Motor neuron (in vitro differentiated cells): ENCODE measurements at regions not wholly inside any gene's neighbourhood (a gene's known extent, or its start where the extent isn't known, plus 50 kb on each side); places are given as distances from the start of the nearest gene placed in this dataset.
"Not testable (repeated sequence)": the region's sequence is repeated elsewhere in the genome, so short reads cannot be mapped to it uniquely, and the experiment has no call there.

Experiments used
- ATAC-seq, 8 experiments: fragments of 200-7000 bp; cut with Tn5 transposase; replicated peaks in 6 of 8; 2 replicates each; pipeline ENCODE4 v1.8.0; 2021; ENCODE audit warnings: mild to moderate bottlenecking in 8 of 8, moderate library complexity in 8 of 8
- H3K27ac ChIP-seq, 2 donors: fragments of 250-450 bp; sonication (Bioruptor Pico); 2 replicates each; pipeline ENCODE4 v1.9.0; 2021; ENCODE audit warnings: antibody characterized with exemption in 2 of 2, mild to moderate bottlenecking in 2 of 2, moderate library complexity in 1 of 2
- H3K4me1 ChIP-seq, 2 donors: fragments of 250-450 bp; sonication (Bioruptor Pico); replicated peaks in 1 of 2; 2 replicates each; pipeline ENCODE4 v1.6.1; 2021; ENCODE audit warnings: antibody characterized with exemption in 2 of 2, mild to moderate bottlenecking in 2 of 2, moderate library complexity in 1 of 2
- H3K4me3 ChIP-seq, 5 donors: fragments of 250-450 bp; sonication (Bioruptor Pico); 2 replicates each; pipeline ENCODE4 v1.9.0; 2021; ENCODE audit warnings: antibody characterized with exemption in 5 of 5, mild to moderate bottlenecking in 5 of 5, moderate library complexity in 4 of 5
- WGBS, 10 experiments: fragments of 450-650 bp; shearing (Covaris generic); methylation state at CpG; one replicate each; pipeline ENCODE4 v1.0.0; 2022; 5-methylcytosine and 5-hydroxymethylcytosine counted together
- in situ Hi-C, 9 experiments: fragments of 400-800 bp; cut with MboI; loops; one replicate each; pipeline ENCODE4 v1.15.0; 2021; ENCODE audit warnings: low sequenced_read_pairs in 9 of 9, low pct_unique_long_range_greater_than_20kb in 2 of 9; ENCODE audit not compliant: unreplicated experiment in 9 of 9

DNA sequence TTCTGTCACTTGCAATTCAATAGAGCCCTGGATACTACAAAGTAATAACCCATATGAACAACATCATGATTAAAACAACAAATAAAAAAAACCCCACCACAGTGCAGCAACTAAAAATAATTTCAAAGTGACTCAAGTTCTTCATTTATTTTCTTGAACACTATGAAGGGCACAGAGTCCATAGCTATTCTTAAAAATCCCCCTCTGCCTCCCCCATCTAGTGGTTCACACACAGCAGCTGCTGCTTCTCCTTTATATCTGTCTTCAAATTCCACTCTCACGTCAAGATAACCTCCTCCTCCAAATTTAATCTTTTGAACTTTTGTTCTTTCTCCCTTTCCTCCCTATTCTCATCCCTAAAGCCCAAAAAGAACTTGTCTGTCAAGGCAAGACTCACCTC is 591.3 kb downstream of the ZEB2 start:
- Histone ChIP-seq H3K4me3 (no peak overlapping the region), H3K4me1 (no peaks in the 10 kb centered on the region), H3K27ac (no peak overlapping the region)
- in situ Hi-C loops = no loop called here
- WGBS, 10 experiments = 0 to 100% (median 58%) methylated on average over 1 of the region's 1 CpG; no CpG with 5 or more reads in 2 of the 10 experiments
- ATAC-seq = no peak

DNA sequence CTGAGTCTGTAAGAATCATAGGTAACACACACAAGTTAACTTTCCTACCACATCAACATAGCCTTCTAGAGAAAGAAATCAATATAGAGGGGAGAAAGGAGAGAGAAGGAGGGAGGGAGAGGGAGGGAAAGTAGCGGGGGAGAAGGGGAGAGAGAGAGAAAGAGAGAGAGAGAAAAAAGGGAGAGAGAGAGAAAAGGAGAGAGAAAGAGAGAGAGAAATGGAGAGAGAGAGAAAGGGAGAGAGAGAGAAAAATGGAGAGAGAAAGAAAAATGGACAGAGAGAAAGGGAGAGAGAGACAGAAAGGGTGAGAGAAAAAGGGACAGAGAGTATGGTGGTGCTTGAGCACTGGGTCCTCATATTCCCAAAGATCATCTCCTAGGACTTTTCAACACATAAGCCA is 591.7 kb downstream of the ZEB2 start:
- in situ Hi-C loops = no loop called here
- 80 to 100% (median 94%) methylated on average over 1 of the region's 1 CpG; no CpG with 5 or more reads in 5 of the 10 experiments for WGBS, 10 experiments
- Histone ChIP-seq H3K4me1 (no peaks in the 10 kb centered on the region), H3K27ac (no peak overlapping the region), H3K4me3 (no peak overlapping the region)
- no peak for ATAC-seq

DNA sequence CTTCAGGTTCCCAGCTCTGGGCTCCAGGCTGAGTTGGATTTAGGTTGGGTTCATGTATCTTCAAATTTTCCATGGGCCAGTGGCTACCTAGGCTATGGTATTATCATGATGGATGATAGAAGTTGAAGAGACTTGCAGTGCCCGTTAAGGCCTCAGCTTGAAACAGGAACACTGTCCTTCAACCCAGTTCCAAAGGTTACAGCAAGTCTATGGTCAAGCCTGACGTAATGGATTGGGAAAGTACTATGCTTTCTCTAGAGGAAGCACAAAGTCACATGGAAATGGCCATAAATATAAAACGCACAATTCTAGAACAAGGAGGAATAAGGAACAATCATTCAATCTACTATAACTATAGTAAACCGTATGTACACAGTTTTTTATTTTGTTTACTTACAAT is 593.2 kb downstream of the ZEB2 start:
- ATAC-seq = no peak
- Histone ChIP-seq H3K4me1 (no peaks in the 10 kb centered on the region), H3K4me3 (no peak overlapping the region), H3K27ac (no peak overlapping the region)
- in situ Hi-C loops = no loop called here
- WGBS, 10 experiments = 78 to 100% (median 90%) methylated on average over 1 to 4 of the region's 4 CpGs; no CpG with 5 or more reads in 1 of the 10 experiments

DNA sequence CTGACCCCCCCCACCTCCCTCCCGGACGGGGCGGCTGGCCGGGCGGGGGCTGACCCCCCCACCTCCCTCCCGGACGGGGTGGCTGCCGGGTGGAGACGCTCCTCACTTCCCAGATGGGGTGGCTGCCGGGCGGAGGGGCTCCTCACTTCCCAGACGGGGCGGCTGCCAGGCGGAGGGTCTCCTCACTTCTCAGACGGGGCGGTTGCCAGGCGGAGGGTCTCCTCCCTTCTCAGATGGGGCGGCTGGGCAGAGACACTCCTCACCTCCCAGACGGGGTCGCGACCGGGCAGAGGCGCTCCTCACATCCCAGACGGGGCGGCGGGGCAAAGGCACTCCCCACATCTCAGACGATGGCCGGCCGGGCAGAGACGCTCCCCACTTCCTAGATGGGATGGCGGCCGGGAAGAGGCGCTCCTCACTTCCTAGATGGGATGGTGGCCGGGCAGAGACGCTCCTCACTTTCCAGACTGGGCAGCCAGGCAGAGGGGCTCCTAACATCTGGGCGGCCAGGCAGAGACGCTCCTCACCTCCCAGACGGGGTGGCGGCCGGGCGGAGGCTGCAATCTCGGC is 597.6 kb downstream of the ZEB2 start:
- ATAC-seq, H3K4me1 ChIP-seq, in situ Hi-C loops, H3K27ac ChIP-seq, H3K4me3 ChIP-seq: not testable (repeated sequence)
- WGBS, 10 experiments = 90 to 100% (median 100%) methylated on average over 1 to 6 of the region's 42 CpGs; no CpG with 5 or more reads in 5 of the 10 experiments

DNA sequence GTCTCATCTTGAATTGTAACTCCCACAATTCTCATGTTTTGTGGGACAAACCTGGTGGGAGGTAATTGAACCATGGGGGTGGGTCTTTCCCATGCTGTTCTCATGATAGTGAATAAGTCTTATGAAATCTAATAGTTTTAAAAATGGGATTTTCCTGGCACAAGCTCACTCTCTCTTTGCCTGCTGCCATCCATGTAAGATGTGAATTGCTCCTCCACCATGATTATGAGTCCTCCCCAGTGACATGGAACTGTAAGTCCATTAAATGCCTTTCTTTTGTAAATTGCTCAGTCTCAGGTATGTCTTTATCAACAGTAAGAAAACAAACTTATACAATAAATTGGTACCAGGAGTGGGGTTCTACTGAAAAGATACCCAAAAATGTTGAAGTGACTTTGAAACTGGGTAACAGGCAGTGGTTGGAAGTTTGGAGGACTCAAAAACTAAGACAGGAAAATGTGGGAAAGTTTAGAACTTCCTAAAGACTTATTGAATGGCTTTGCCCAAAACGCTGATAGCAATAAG is 601.4 kb downstream of the ZEB2 start:
- ATAC-seq = no peak
- H3K4me3 ChIP-seq = no peak overlapping the region
- H3K4me1 ChIP-seq = no peaks in the 10 kb centered on the region
- no peak overlapping the region for H3K27ac ChIP-seq
- in situ Hi-C loops = no loop called here
- 78 to 100% (median 100%) methylated on average over 1 of the region's 1 CpG; no CpG with 5 or more reads in 2 of the 10 experiments for WGBS, 10 experiments

DNA sequence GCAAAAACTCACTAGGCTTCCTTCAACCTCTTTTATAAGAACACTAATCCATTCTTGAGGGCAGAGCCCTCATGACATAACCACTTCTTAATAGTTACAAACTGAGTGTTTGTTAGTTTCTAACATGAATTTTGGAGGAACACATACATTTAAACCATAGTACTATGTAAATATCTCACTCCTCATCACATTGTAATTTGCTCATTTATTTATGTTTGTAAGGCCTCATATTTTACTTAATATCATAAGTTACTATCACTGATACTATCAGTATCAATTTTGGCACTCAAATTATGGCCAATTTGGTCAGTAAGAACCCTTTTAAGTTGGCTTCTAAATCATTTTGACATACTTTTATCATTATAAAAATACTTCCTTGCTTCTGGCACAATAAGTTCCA is 603.1 kb downstream of the ZEB2 start:
- Histone ChIP-seq H3K4me1 (no peaks in the 10 kb centered on the region), H3K27ac (no peak overlapping the region), H3K4me3 (no peak overlapping the region)
- in situ Hi-C loops = no loop called here
- no peak for ATAC-seq

DNA sequence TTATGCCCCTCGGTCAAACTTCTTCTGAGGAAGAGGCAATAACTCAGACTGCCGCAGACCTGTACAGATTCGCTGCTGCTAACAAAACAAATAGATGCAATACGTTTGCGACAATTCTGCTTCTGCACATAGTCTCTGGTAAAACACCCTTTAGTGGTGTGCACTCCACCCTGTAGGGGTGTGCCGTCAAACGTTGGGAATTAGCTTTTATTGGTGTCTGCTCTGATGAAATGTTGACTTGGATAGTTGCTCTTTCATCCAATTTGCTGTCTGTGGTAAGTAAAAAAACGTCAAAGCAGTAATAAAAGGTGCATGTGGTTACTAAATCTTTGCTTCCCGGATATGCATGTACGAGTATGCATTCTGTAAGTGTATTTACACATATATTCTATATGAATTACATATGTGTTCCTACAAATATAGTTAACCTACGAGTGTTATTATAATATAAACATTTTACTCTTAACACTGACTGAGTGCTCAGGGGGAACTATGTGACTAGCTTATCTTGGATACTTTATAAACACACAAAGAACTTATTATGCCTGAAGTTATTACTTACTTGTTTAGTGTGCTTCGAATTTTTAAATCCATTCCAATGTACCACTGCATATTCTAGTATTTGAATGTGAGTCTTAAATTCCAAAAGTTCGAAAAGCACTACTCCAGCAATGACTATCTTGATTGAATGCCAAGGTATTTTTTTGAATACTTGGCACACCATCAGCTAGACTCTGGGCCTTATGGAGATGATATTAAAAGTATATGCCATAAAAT is 610.2 kb downstream of the ZEB2 start:
- no peaks in the 10 kb centered on the region for H3K4me1 ChIP-seq
- no peak overlapping the region for H3K4me3 ChIP-seq
- no peak overlapping the region for H3K27ac ChIP-seq
- peak in 3 of 8 experiments; percentile 15 to 96 (median 84) for ATAC-seq
- in situ Hi-C loops = no loop called here
- WGBS, 10 experiments = 2 to 95% (median 84%) methylated on average over 2 to 10 of the region's 13 CpGs

DNA sequence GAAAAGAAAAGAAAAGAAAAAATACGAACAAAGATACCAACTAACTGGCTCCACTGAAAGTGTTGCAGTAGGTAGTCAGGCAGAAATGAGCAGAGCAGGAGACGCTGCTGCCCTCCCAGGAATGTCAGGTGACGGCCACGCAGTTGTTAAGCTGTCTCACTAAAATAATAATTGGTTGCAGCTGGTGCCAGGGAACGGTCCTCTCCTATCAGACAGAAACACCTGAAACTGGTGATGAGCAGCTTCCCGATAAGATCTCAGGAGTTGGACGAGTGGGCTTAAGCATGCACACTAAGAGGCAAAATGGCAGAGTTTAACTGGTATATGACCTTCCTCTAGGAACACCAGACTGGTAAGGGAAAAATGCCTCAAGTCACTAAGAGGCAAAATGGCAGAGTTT is 611.1 kb downstream of the ZEB2 start:
- Histone ChIP-seq H3K27ac (no peak overlapping the region), H3K4me3 (no peak overlapping the region), H3K4me1 (no peaks in the 10 kb centered on the region)
- in situ Hi-C loops = no loop called here
- 87 to 100% (median 90%) methylated on average over 2 to 6 of the region's 7 CpGs; no CpG with 5 or more reads in 2 of the 10 experiments for WGBS, 10 experiments
- no peak for ATAC-seq

DNA sequence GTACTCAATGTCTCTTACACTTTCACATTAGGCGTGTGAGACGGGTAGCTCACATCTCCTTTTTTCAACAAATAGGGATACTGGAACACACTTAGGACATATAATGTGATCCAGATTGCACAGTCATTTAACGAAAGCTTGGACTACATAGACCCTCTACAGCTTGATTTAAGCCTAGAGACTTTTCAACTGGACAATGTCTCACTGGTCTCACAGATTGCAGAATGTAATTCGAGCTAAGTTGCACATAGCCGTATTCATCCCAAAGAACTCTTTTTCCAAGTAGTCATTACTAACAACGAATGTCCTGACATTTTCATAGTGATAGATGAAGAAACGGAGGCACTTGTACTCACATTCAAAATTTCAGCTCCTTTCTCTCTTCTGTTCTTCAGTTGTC is 612.1 kb downstream of the ZEB2 start:
- in situ Hi-C loops = no loop called here
- no peaks in the 10 kb centered on the region for H3K4me1 ChIP-seq
- 50 to 100% (median 87%) methylated on average over 3 to 7 of the region's 7 CpGs for WGBS, 10 experiments
- no peak overlapping the region for H3K4me3 ChIP-seq
- H3K27ac ChIP-seq = no peak overlapping the region
- peak in 1 of 8 experiments; percentile 61 for ATAC-seq

DNA sequence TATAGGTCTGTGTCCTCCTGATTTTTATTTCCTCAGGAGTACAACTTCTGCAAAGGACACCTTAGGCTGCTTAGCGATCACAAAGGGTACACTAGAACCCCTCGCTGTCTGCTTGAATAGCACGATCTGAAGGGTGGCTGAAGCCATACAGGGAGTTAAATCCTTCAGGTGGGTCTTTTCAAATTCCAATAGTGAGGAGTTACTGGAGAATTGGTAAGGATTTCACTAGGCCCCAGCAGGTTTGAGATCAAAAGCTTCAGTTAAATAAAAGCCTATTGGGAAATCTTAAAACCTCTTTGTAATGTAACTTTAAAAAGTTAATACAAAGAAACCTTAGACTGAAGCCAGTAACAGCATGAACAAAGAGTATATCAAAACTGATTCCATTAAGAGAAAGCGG is 613.1 kb downstream of the ZEB2 start:
- no peaks in the 10 kb centered on the region for H3K4me1 ChIP-seq
- WGBS, 10 experiments = 29 to 100% (median 95%) methylated on average over 1 to 4 of the region's 4 CpGs; no CpG with 5 or more reads in 1 of the 10 experiments
- no peak overlapping the region for H3K27ac ChIP-seq
- in situ Hi-C loops = no loop called here
- no peak overlapping the region for H3K4me3 ChIP-seq
- no peak for ATAC-seq

DNA sequence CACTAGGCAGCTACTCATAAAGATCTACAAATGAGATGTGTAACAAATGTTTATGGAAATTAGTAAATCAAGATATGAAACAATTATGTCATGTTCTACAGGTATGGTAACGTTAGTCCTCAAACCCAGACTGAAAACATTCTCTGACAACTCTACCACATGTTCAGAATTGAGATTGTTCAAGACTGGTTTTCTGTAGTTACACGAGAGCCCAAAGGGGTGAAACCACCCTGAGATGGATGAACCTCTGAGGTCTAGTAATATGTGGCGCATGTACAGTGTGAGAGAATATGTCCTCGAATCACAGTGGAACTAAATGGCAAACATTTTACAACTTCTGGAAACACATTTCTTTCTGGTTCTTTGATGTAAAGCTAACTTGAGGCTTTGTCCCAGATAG is 614.3 kb downstream of the ZEB2 start:
- Histone ChIP-seq H3K4me3 (no peak overlapping the region), H3K4me1 (no peaks in the 10 kb centered on the region), H3K27ac (no peak overlapping the region)
- 87 to 100% (median 92%) methylated on average over 1 to 4 of the region's 4 CpGs for WGBS, 10 experiments
- in situ Hi-C loops = no loop called here
- no peak for ATAC-seq

DNA sequence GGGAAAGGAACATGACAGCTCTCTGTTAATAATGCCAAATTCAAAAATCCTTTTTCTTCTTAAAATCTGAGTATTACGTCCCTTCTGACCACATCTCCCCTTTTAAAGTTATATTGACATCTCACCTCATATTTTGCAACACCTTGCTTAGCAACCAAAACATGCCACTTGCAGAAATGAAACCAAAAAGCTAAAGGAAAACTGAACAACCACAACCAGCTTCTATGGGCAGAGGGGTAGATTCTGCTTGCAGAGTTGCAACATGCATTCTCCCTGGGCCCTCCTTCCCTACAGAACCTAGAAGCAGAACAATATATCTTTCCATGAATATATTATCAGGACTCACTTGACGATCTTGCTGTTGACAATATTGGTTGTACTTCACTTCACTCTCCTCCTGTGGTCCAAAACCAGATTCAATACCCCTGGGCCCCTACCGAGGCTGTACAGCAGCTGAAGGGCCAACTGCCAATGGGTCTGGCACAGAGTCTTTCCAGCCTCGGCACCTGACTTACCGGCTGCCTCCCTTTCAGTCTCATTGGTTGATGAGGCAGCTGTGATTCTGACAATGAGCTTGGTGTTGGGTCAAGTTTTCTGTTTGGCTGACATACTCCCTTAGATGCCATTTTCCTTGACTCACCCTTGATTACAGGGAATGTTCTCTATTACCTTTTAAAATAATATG is 616.6 kb downstream of the ZEB2 start:
- in situ Hi-C loops = no loop called here
- Histone ChIP-seq H3K4me1 (no peaks in the 10 kb centered on the region), H3K4me3 (no peak overlapping the region), H3K27ac (no peak overlapping the region)
- no peak for ATAC-seq
- 68 to 100% (median 82%) methylated on average over 1 to 5 of the region's 5 CpGs; no CpG with 5 or more reads in 2 of the 10 experiments for WGBS, 10 experiments

DNA sequence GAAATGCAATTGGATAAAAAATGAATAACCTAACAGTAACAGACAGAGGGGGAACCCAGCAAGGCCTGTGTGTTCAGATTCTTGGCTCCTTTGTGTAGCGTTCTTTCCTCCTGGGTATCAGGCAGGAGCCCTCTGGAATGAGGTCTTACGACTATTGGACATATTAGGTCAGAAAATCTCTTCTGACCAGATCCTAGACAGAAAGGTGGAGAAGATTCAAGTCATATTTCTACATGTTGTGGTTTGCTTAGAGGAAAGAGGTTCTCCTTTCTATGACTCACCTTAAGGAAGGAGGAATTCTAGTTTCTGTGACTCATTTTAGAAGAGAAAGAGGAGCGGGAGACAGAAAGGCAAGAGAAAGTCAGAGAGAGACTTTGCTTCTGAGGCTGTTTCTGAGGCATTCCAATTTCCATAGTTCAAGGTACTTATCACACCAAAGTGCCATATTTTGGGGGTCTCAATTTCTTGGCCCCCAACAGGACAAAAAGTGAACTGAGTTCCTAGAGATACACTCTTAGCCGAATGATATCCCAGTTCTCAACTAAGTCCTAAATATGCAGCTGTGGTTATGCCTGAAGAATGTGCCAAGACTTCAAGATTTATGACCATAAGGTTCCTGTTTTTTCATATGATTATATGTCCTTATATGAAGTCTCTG is 618.6 kb downstream of the ZEB2 start:
- Histone ChIP-seq H3K4me3 (no peak overlapping the region), H3K4me1 (no peaks in the 10 kb centered on the region), H3K27ac (no peak overlapping the region)
- in situ Hi-C loops = no loop called here
- ATAC-seq = peak in 2 of 8 experiments; percentile 97 to 99
- 8 to 100% (median 96%) methylated on average over 1 to 4 of the region's 4 CpGs; no CpG with 5 or more reads in 1 of the 10 experiments for WGBS, 10 experiments
